GM04503 (cell line): ENCODE measurements at regions not wholly inside any gene's neighbourhood (a gene's known extent, or its start where the extent isn't known, plus 50 kb on each side); places are given as distances from the start of the nearest gene placed in this dataset.

Experiments used
- DNase-seq: peaks from one replicate; pipeline ENCODE4 v3.0.0-alpha.2; 2012; ENCODE audit warnings: low read depth

- DNase-seq: no peak
Observed at GRCh38 chr11:127225619-127226018, 225.0 kb upstream of the KIRREL3 start.

- DNase-seq: no peak
Observed at GRCh38 chr11:127224276-127224675, 223.7 kb upstream of the KIRREL3 start.

GRCh38 chr11:127223633-127224032 lies 223.1 kb upstream of the KIRREL3 start:
- DNase-seq: no peak

GRCh38 chr11:127223026-127223425 lies 222.5 kb upstream of the KIRREL3 start:
- DNase-seq: no peak

GRCh38 chr11:127219704-127220103 lies 219.1 kb upstream of the KIRREL3 start:
- no peak for DNase-seq

GRCh38 chr11:127218275-127218608 lies 217.7 kb upstream of the KIRREL3 start:
- DNase-seq: no peak

- no peak for DNase-seq
Observed at GRCh38 chr11:127217452-127218274, 217.1 kb upstream of the KIRREL3 start.

GRCh38 chr11:127205688-127206217 lies 205.2 kb upstream of the KIRREL3 start:
- DNase-seq: no peak

GRCh38 chr11:127203490-127203889 lies 202.9 kb upstream of the KIRREL3 start:
- no peak for DNase-seq

- DNase-seq: no peak
Observed at GRCh38 chr11:127202105-127202504, 201.5 kb upstream of the KIRREL3 start.

GRCh38 chr11:127199306-127199801 lies 198.8 kb upstream of the KIRREL3 start:
- no peak for DNase-seq

GRCh38 chr11:127195501-127196120 lies 195.0 kb upstream of the KIRREL3 start:
- no peak for DNase-seq

- no peak for DNase-seq
Observed at GRCh38 chr11:127194521-127194920, 194.0 kb upstream of the KIRREL3 start.

- DNase-seq: no peak
Observed at GRCh38 chr11:127193950-127194349, 193.4 kb upstream of the KIRREL3 start.

- no peak for DNase-seq
Observed at GRCh38 chr11:127191689-127192088, 191.1 kb upstream of the KIRREL3 start.

- no peak for DNase-seq
Observed at GRCh38 chr11:127191261-127191660, 190.7 kb upstream of the KIRREL3 start.

- DNase-seq: no peak
Observed at GRCh38 chr11:127182586-127183203, 182.1 kb upstream of the KIRREL3 start.

- no peak for DNase-seq
Observed at GRCh38 chr11:127157225-127157624, 156.7 kb upstream of the KIRREL3 start.

- no peak for DNase-seq
Observed at GRCh38 chr11:127149410-127149809, 148.8 kb upstream of the KIRREL3 start.

- DNase-seq: no peak
Observed at GRCh38 chr11:127143251-127143650, 142.7 kb upstream of the KIRREL3 start.

GRCh38 chr11:127138613-127139012 lies 138.0 kb upstream of the KIRREL3 start:
- no peak for DNase-seq

- no peak for DNase-seq
Observed at GRCh38 chr11:127137771-127138280, 137.3 kb upstream of the KIRREL3 start.

- DNase-seq: no peak
Observed at GRCh38 chr11:127136438-127136837, 135.9 kb upstream of the KIRREL3 start.
